Karpas-422 (cell line): ENCODE measurements at regions not wholly inside any gene's neighbourhood (a gene's known extent, or its start where the extent isn't known, plus 50 kb on each side); places are given as distances from the start of the nearest gene placed in this dataset.

Experiments
- DNase-seq: peaks from one replicate; pipeline ENCODE4 v3.0.0-alpha.2; 2015
- H2AFZ ChIP-seq: fragments of 200-600 bp; sonication (generic); 2 replicates; pipeline ENCODE4 v1.6.1; 2014; ENCODE audit warnings: antibody characterized with exemption, low read length, mixed read lengths
- H3K27ac ChIP-seq: fragments of 200-600 bp; sonication (generic); 2 replicates; pipeline ENCODE4 v1.5.1; 2014; ENCODE audit warnings: mild to moderate bottlenecking, low read length, moderate library complexity
- H3K27me3 ChIP-seq: fragments of 200-600 bp; sonication (generic); 2 replicates; pipeline ENCODE4 v1.6.1; 2014; ENCODE audit warnings: low read length, mixed read lengths
- H3K36me3 ChIP-seq: fragments of 200-600 bp; sonication (generic); 2 replicates; pipeline ENCODE4 v1.6.1; 2014; ENCODE audit warnings: low read length, mixed read lengths; ENCODE audit not compliant: insufficient read depth
- H3K4me1 ChIP-seq: fragments of 200-600 bp; sonication (generic); 2 replicates; pipeline ENCODE4 v1.6.1; 2014; ENCODE audit warnings: mild to moderate bottlenecking, low read length, mixed read lengths
- H3K4me2 ChIP-seq: fragments of 200-600 bp; sonication (generic); 2 replicates; pipeline ENCODE4 v1.6.1; 2014; ENCODE audit warnings: low read length, low read depth, mild to moderate bottlenecking; ENCODE audit not compliant: poor library complexity, severe bottlenecking
- H3K4me3 ChIP-seq: fragments of 200-600 bp; sonication (generic); 2 replicates; pipeline ENCODE4 v1.5.1; 2014; ENCODE audit warnings: mild to moderate bottlenecking, antibody characterized with exemption, low read length, mixed read lengths
- H3K79me2 ChIP-seq: fragments of 200-600 bp; sonication (generic); 2 replicates; pipeline ENCODE4 v1.6.1; 2014; ENCODE audit warnings: mild to moderate bottlenecking, low read length, mixed read lengths
- H3K9ac ChIP-seq: fragments of 200-600 bp; sonication (generic); 2 replicates; pipeline ENCODE4 v1.6.0; 2014; ENCODE audit warnings: low read length
- H3K9me2 ChIP-seq: fragments of 200-600 bp; sonication (generic), shearing (Covaris generic); replicated peaks from 2 replicates; pipeline ENCODE4 v1.6.0; 2014; ENCODE audit warnings: mild to moderate bottlenecking, low read length, moderate library complexity; ENCODE audit not compliant: insufficient read depth
- H3K9me3 ChIP-seq: fragments of 300-700, 200-600 bp; sonication (generic); 2 replicates; pipeline ENCODE4 v1.6.1; 2014; ENCODE audit warnings: low read length, mixed read lengths
- H4K20me1 ChIP-seq: fragments of 200-600 bp; sonication (generic); 2 replicates; pipeline ENCODE4 v1.6.1; 2014; ENCODE audit warnings: mild to moderate bottlenecking, antibody characterized with exemption, low read length, low read depth; ENCODE audit not compliant: insufficient read depth

DNA sequence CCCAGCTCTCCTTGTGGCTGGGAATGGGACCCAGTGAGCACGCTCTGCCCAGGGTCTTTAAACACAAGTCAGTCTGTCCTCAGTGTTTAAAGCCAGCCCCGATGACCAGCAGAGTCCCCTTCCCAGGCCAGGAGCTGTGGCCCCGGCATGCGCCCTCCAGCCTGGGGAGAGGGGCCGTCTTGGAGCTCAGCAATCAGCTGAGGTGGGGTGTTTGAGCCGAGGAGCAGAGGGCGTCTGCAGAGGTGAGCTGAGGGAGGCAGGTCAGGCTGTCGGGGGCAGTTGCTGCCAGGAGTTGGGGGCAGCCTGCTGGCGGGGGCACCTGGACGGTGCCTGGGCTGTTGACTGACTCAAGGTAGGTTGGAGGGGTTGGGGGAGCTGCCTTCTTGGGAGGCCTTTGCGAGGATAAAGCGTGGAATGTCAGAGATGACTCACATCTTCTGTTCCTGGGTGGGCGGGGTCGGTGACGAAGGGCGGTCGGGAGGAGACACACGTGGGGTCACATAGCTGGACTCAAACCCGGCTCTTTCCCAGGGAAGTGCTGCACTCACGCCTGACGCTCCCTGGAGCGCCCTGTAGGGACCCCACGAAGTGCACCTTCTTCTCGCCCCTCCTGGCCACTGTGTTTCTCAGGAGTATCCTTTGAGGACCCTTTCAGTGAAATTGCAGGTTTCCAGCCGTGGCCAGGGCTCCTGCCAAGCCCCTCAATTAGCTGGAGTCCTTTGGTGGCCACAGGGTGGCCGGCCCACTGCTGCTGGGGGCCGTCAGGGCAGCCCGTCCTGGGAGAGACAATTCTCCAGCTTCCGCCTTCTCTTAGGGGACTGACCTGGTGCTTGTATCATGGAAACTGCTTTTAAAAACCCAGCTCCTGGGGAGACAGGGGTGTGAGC, 86.2 kb downstream of the SIK1 start:
- no peaks in the 10 kb centered on the region for H3K36me3 ChIP-seq
- no peak overlapping the region for H3K27ac ChIP-seq
- H3K4me2 ChIP-seq, result no peak overlapping the region
- H3K27me3 ChIP-seq, result no peaks in the 10 kb centered on the region
- H3K9me3 ChIP-seq, result peaks cover 4% of the 10 kb centered on the region; the same call in 1 of the 2 replicates
- H3K4me3 ChIP-seq, result no peak overlapping the region
- no peaks in the 10 kb centered on the region; the same call in 1 of the 2 replicates for H4K20me1 ChIP-seq
- H3K79me2 ChIP-seq, result no peaks in the 10 kb centered on the region
- H3K9me2 ChIP-seq, result no peaks in the 10 kb centered on the region
- no peak overlapping the region for H2AFZ ChIP-seq
- DNase-seq, result no peak
- H3K9ac ChIP-seq, result no peak overlapping the region
- peaks cover 4% of the 10 kb centered on the region; the same call in 1 of the 2 replicates for H3K4me1 ChIP-seq

DNA sequence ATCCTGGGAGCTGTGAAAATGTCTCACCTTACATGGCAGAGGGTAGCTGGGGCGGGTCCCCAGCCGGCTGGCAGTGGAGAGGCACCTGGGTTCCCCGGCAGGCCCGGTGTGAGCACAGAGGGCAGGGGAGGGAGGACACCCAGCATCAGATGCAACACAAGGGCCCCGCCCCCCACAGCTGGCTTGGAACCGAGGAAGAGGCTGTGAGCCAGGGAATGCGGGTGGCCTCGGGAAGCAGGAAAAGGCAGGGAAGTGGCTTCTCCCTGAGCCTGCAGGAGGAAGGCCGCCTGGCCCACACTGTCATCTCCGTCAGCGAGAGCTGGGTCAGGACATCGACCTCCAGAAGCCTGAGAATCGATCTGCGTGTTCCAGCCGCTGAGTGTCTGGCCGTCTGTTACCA, 87.3 kb downstream of the SIK1 start:
- no peak overlapping the region for H3K9ac ChIP-seq
- H3K9me2 ChIP-seq, result no peaks in the 10 kb centered on the region
- H3K79me2 ChIP-seq, result no peaks in the 10 kb centered on the region

DNA sequence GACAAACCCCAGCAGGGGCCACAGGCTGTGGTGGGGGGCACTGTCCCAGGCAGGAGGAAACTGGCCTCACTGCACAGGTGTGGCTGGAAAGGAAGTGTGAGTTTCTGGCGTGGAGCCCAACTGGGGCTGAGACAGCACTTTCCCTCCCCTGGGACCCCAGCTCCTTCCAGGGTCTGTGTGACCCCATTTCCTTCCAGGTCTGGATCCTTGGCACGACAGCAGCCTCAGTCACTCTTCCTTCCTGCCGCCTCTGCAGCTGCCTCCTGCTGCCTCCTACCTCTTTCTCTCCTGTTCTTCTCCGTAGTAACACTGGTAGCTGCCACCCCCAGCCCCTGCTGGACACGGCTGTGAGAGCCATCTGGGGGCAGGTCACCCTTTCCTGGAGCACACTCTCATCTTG, 88.0 kb downstream of the SIK1 start:
- Histone ChIP-seq H3K79me2 (no peaks in the 10 kb centered on the region), H3K4me1 (peaks cover 4% of the 10 kb centered on the region; the same call in 1 of the 2 replicates), H3K9me2 (no peaks in the 10 kb centered on the region), H3K4me2 (no peak overlapping the region), H4K20me1 (no peaks in the 10 kb centered on the region; the same call in 1 of the 2 replicates), H3K27ac (no peak overlapping the region), H3K36me3 (no peaks in the 10 kb centered on the region), H3K27me3 (no peaks in the 10 kb centered on the region), H3K9me3 (peaks cover 8% of the 10 kb centered on the region), H3K9ac (no peak overlapping the region), H2AFZ (no peak overlapping the region), H3K4me3 (no peak overlapping the region)
- DNase-seq, result no peak

More for the DNA sequence above, 87.3 kb downstream of the SIK1 start:
- no peaks in the 10 kb centered on the region for H3K36me3 ChIP-seq
- no peaks in the 10 kb centered on the region; the same call in 1 of the 2 replicates for H4K20me1 ChIP-seq
- H2AFZ ChIP-seq, result no peak overlapping the region
- H3K4me3 ChIP-seq, result no peak overlapping the region
- no peaks in the 10 kb centered on the region for H3K27me3 ChIP-seq
- no peak overlapping the region for H3K4me2 ChIP-seq
- no peak overlapping the region for H3K27ac ChIP-seq
- peaks cover 8% of the 10 kb centered on the region for H3K9me3 ChIP-seq
- peaks cover 4% of the 10 kb centered on the region; the same call in 1 of the 2 replicates for H3K4me1 ChIP-seq
- no peak for DNase-seq

DNA sequence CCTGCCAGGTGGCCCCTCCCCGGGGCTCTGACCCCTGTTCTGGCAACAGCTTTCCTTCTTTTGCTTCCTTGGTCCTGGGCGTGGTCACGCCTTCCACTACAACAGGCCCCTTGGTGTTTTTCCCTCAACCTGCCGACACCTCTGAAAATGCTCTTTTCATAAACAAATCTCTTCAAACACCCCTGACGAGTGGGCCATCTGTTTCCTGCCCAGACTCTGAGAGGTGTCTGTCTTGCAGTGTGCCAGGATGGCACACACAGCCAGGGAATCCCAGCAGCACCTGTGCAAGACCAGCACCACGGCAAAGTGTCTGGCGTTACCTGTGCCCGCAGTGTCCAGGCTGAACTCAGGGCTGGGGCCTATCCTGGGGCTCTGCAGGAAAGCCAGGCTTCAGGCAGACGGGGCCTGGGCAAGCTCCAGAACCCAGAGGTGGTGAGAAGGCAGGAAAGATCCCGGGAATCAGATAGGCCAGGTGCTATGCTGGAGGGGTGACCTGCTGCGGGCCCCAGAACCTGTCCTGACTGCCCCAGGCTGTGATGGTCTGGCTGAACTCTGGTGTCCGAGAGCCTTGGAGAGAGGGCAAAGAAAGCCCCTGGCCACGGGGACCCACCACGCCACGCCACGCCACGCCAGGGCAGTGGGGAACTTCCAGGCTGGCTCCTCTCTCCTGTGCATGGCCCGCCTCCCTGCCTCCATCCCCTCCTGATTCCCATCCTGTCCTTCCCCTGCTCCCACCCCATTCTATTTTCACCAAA, 88.9 kb downstream of the SIK1 start:
- H3K27me3 ChIP-seq, result no peaks in the 10 kb centered on the region
- H3K9me3 ChIP-seq, result peaks cover 8% of the 10 kb centered on the region
- H3K9me2 ChIP-seq, result no peaks in the 10 kb centered on the region
- DNase-seq, result no peak
- H3K27ac ChIP-seq, result no peak overlapping the region
- no peaks in the 10 kb centered on the region for H3K79me2 ChIP-seq
- no peak overlapping the region for H3K4me2 ChIP-seq
- no peaks in the 10 kb centered on the region; the same call in 1 of the 2 replicates for H4K20me1 ChIP-seq
- H3K36me3 ChIP-seq, result no peaks in the 10 kb centered on the region
- peaks cover 4% of the 10 kb centered on the region; the same call in 1 of the 2 replicates for H3K4me1 ChIP-seq
- H3K4me3 ChIP-seq, result no peak overlapping the region
- no peak overlapping the region for H3K9ac ChIP-seq
- H2AFZ ChIP-seq, result no peak overlapping the region

DNA sequence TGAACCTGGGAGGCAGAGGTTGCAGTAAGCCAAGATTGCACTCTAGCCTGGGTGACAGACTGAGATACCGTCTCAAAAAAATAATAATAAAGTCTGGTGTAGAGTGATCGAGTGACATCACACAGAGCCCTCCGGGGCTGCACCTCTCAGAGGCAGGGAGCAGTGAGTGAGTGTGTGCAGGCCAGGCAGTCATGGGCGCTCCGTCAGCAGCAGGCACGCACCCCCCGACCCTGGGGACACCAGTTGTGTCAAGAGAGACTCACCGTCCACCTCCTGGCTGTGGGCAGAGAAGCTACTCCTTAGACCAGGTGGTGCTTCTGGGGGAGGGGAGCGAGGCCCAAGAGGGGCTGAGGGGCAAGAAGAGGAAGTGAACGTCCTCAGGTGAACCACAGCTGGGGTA, 91.8 kb downstream of the SIK1 start:
- Histone ChIP-seq H3K9ac (no peak overlapping the region), H3K9me3 (peaks cover 8% of the 10 kb centered on the region), H3K36me3 (no peaks in the 10 kb centered on the region), H3K4me2 (no peak overlapping the region), H2AFZ (no peak overlapping the region), H3K4me1 (no peaks in the 10 kb centered on the region), H3K79me2 (no peaks in the 10 kb centered on the region), H3K27ac (no peak overlapping the region), H3K27me3 (no peaks in the 10 kb centered on the region), H4K20me1 (no peaks in the 10 kb centered on the region; the same call in 1 of the 2 replicates), H3K9me2 (no peaks in the 10 kb centered on the region), H3K4me3 (no peak overlapping the region)
- no peak for DNase-seq

DNA sequence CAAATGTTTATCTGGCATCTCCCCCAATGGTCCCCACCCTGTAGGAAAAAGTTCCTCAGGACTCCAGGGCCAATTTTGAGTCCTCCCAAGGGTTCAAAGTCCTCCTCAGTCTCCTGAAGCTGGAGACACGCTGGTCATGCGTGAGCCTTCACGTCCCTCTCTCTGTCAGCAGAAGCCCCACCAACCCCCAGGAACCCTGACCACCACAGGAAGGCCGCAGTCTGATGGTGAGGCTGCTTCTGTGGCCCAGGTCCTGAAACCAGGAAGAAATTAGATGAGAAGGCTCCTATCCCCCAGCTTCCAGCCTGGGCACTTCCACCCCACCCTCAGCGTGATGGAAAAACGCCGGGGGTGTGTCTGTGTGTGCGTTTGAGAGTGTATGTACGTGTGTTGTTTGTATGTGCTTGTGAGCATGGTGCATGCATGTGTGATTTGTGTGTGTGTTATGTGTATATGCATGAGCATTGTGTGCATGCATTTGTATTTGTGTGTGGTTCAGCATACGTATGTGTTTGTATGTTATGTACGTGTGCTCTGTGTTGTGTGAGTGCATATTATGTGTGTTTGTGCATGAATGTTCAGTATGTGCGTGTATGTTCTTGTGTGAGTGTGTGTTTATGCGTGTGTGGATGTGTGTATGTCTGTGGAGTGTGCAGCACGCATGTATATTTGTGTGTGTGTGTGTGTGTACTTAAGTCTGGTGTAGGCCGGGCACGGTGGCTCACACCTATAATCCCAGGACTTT, 92.5 kb downstream of the SIK1 start:
- Histone ChIP-seq H3K4me2 (no peak overlapping the region), H3K27ac (no peak overlapping the region), H3K4me1 (no peaks in the 10 kb centered on the region), H3K36me3 (no peaks in the 10 kb centered on the region), H3K79me2 (no peaks in the 10 kb centered on the region), H3K9me3 (peaks cover 8% of the 10 kb centered on the region), H3K9me2 (no peaks in the 10 kb centered on the region), H2AFZ (no peak overlapping the region), H3K4me3 (no peak overlapping the region), H3K27me3 (no peaks in the 10 kb centered on the region), H4K20me1 (no peaks in the 10 kb centered on the region), H3K9ac (no peak overlapping the region)
- no peak for DNase-seq

DNA sequence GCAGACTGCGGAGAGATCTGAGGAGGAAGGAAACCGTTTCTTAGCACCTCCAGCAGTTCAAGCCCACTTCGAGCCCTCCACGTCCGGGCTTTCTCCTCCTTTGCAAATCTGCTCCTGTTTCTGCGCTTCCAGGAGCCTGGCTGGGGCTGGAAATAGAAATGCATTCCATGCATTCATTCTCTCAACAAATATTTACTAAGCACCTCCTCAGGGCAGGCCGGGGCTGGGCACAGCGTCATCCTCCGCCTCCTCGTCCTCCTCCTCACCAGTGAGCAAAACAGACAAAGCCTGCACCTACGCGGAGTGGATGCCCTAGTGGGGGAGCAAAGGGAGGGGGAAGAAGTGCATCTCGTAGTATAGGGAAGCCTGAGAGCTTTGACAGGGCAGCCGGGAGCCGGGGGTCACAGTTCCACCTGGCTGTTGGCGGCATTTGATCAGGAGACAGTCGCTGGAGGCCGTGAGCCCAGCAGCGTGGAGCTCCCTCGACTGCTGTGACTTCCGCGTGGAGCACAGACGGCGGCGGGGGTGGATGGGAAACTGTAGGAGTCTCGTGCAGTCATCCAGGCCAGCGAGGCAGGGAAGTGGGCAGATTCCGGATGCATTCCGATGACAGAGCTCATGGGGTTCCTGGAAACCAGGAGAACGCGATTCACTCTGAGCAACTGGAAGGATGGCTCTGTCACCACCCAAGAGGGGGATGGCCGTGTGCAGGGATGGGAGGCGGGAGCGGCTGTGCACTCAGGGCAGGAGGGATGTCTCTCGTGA, 93.5 kb downstream of the SIK1 start:
- Histone ChIP-seq H4K20me1 (no peaks in the 10 kb centered on the region), H3K9ac (no peak overlapping the region)

More for the DNA sequence above, 93.5 kb downstream of the SIK1 start:
- Histone ChIP-seq H3K79me2 (no peaks in the 10 kb centered on the region), H2AFZ (no peak overlapping the region), H3K4me2 (no peak overlapping the region), H3K4me1 (peaks cover 6% of the 10 kb centered on the region), H3K27me3 (no peaks in the 10 kb centered on the region), H3K36me3 (no peaks in the 10 kb centered on the region), H3K9me3 (peaks cover 8% of the 10 kb centered on the region), H3K9me2 (no peaks in the 10 kb centered on the region), H3K27ac (no peak overlapping the region), H3K4me3 (no peak overlapping the region)
- no peak for DNase-seq
